Left renal cortex interstitium (tissue), 4 donors: ENCODE measurements at regions not wholly inside any gene's neighbourhood (a gene's known extent, or its start where the extent isn't known, plus 50 kb on each side); places are given as distances from the start of the nearest gene placed in this dataset.

Experiments used
- DNase-seq, 4 donors: peaks; one replicate each; pipeline ENCODE4 v3.0.0-alpha.2; 2013; ENCODE audit warnings: low read depth in 4 of 4, low spot score in 2 of 4, missing footprints in 1 of 4

- DNase-seq = no peak
Measured at GRCh38 chr11:15750535-15751308, 605.6 kb downstream of the SOX6 start.

GRCh38 chr11:15754221-15754620 lies 602.1 kb downstream of the SOX6 start:
- DNase-seq = no peak

DNA sequence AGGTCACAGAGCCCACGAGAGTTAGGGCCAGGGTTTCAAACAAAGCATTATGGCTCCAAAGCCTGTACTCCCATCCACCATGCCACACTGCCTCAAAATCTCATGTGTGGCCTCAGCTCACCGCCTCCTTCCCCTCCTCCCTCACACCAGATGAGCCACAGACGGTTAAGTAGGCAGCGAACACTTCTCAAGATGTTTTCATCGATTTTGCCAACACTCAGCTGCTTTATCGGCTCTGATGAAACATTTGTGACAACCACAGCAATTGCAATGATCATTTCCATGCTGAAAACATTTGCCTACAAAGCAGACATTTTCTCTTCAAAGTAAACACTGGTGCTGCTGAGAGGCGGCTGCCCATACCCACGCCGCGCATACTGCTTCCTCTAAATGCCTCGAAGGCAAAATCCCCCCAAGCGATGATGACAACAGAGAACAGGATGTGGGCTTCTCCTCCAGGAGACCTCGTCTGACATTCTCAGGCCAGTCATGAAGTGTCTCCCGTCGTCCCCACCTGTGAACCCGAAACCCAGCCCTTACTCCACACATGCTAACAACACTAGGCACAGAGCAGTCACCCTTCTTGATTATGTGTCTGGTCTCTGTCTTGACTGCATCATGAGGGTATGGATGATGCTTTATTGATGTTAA lies 599.2 kb downstream of the SOX6 start:
- DNase-seq = no peak

DNA sequence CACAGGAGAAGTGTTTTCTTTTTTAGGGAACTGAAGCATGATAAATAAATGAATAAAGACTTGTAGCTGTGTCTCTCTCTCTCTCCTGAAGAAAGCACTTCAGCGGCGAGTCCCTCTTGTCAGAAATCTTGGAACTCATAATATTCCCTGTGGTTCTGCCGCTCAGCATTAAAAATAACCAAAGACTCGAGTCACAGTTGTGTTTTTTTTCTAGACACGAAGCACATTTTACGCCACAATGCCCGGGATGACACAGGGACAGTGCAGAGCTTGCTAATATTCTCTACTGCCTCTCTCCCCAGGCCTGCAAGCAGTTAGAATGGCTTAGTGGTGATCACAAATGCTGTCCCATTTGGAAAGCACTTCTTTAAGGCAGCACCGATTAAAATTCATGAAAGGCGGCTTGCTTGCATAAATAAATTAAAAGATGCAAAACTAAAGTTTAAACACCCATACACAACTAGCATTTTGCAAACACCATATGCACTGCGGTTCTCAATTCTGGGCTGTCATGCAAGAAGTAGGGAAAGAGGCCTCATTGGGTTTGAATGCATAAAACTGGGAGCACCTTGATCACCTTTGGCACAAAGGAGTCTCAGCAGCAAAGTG lies 597.4 kb downstream of the SOX6 start:
- no peak for DNase-seq

DNA sequence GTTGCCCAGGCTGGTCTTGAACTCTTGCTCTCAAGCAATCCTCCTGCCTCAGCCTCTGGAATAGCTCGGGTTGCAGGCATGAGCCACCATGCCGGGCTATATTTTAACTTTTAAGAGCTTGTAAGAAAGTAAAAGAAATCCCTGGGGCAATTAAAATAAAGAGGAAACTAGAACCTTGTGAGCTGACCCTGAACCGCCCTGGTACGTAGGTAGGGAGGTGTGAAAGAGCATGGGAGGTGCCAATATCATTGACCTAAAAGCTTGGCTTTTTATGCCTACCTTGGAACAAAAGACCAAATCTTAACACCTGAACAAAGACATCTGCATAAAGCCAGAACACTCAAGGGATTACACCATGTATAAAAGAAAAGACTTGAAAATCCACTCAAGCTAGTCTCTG lies 595.1 kb downstream of the SOX6 start:
- peak in 1 of 4 donors; percentile 19 for DNase-seq

DNA sequence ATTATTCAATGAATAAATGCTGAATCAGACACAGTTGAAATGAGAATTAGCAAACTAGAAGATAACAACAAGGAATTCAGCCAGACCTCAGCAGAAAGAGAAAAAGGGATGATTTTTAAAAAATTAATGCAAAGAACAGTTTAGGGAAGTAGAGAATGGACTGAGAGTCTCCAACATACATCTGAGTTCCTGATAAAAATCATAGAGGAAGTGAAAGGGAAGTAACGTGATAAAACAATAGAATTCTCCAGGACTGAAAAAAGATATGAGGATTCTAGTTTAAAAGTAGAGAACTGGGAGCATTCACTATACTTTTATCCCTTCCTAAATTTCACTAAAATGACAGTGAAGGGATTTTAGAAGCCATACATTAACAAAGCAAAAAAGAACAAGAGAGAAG lies 592.0 kb downstream of the SOX6 start:
- no peak for DNase-seq

- DNase-seq = no peak
Measured at GRCh38 chr11:15764948-15765347, 591.4 kb downstream of the SOX6 start.

GRCh38 chr11:15765530-15765929 lies 590.8 kb downstream of the SOX6 start:
- DNase-seq = no peak

DNA sequence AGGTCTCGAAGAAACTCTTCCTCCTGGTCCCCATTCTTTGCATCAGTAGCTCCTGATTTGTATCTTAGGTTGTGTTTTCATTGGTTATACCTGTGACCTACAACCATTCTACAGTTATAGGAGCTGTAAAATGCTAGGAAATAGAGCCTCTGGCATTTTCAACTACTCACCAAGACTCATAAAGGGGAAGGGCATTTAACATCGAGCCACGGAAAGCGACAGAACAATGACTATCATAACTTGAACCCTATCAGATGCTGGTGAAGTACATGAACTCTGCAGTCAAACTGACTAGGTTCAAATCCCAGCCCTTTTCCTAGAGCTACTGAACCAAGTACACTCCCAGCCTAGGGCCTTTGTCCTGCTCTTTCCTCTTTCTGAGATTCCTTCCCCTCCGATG lies 588.0 kb downstream of the SOX6 start:
- no peak for DNase-seq

DNA sequence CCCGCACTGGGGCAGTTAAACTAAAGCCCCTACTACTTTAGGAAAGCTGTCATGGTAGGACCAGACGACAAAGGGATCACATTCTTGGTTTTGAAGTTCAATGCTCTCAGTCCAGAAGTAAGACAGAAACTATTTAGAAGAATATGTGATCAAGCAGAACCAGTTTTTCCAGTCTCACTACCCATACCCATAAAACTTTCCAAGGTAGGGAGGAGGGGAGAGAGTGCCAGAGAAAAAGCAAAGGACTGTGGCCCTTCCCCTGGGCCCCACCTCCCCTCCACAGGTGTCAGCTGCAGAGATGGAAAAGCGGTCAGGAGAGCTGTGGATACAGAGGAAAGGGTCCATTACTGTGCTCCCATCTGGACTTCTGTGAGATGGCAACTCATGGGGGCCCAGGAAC lies 587.1 kb downstream of the SOX6 start:
- DNase-seq = no peak

DNA sequence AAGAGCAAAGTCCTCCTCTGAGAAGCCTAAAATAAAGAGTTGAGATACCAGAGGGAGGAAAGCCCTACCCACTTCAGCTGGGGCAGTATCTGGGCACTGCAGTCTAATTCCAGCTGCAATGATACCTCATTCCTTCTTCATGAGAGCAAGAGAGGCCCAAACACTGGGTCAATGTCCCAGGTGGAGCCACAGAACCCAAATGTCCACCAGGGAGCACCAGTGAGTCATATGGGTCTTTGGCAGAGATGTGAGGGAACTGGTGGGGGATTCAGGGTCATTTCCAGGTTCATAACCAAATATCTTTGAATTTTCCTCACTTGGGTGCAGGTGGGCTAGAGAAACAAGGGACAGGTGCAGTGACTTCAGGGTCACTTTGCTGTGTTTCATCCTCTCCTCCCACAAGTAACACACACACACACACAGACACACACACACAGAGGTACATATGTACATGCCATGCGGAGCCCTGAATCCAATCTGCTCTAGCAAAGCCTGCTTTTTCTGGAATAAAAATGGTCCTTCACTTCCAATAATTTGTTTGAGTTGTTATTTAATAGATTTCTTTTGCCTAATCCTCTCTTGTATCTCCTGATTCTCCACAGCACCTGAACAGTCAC lies 585.4 kb downstream of the SOX6 start:
- DNase-seq = no peak

DNA sequence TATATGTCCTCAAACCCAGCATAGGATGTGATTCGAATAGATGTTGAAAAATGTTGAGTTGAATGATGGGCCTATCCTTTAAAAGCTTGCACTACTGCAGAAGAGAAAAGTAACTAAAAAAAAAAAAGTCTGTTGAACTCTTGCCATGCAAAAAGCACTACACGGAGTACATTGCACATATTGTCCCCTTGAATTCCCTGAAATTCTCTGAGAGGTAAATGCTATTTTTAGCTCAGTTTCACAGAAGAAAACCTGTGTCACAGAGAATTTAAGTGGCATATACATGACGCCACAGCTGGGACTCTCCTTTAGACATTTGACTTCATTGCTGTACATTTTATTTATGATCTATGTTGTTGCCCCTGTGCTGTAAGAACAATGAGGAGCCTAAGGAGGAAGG lies 583.8 kb downstream of the SOX6 start:
- DNase-seq = no peak

DNA sequence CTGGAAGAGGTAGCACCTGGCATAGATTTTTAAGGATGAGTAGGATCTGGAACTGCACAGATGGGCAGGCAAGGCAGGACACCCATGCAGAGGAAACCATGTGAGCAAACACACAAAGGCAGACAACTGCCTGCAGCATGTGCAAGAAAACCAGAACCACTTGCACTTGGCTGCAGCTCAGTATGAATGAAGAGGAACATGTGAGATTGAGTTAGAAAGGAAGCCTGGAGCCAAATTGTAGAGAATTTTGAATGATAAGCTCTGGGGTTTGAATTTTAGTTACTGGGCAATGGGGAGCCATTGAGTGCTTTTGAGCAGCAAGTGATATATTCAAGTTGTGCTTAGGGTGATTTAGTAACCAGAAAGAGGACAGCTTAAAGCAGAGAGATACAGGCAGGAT lies 583.4 kb downstream of the SOX6 start:
- DNase-seq = no peak

GRCh38 chr11:15773476-15774387 lies 582.6 kb downstream of the SOX6 start:
- no peak for DNase-seq

GRCh38 chr11:15774388-15774939 lies 581.9 kb downstream of the SOX6 start:
- peak in 1 of 4 donors; percentile 17 for DNase-seq

GRCh38 chr11:15775015-15775541 lies 581.3 kb downstream of the SOX6 start:
- no peak for DNase-seq

- no peak for DNase-seq
Measured at GRCh38 chr11:15775797-15776196, 580.5 kb downstream of the SOX6 start.

DNA sequence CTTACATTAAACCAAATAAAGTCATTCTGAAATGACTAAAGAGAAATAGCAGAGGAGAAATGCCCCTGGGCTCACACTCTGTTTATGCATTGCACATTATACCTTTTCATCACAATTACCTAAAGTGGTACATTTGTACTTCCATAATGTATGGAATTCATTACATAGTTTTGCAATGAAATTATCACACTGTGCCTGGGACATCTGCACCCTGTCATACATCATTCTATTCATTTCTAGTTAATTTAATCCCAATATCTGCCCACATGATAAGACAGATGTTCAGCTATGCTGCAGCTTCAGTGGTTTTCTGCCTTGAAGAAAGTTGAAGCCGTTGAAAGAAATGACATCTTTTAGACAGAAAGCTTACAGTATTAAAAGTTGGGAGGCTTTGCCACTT lies 580.0 kb downstream of the SOX6 start:
- DNase-seq = no peak

GRCh38 chr11:15779518-15779917 lies 576.8 kb downstream of the SOX6 start:
- DNase-seq = no peak

DNA sequence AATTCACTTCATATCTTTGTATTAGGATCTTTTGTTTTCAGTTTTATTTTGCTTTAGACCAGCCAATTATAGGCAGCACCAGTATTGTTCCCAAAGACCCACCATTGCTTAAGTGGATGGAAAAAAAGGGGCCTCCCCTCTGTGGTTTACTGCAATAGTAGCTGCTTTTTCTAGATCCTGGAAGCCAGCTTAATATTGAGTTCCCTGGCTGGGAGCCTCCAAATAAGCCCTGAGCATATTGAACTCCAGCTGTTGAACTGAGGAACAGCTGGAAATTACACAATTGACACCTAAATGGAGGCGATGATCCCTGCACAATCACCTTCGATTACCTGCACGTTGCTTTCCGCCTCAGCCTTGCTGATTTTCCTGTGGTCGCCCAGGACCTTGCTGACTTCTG lies 576.0 kb downstream of the SOX6 start:
- no peak for DNase-seq
